Endothelial cell of umbilical vein (primary cell): ENCODE measurements at regions not wholly inside any gene's neighbourhood (a gene's known extent, or its start where the extent isn't known, plus 50 kb on each side); places are given as distances from the start of the nearest gene placed in this dataset.

Source experiments
- BruUV-seq: library from RNA; stranded (reverse); fragments of 400-500 nt; replicated peaks from 2 replicates; lab custom pipeline; 2021; lab: Mats Ljungman, UMichigan
- CTCF ChIA-PET: fragments of 300-600, 350-600 bp; sonication (Branson Sonifier 250); formaldehyde crosslinking; loops from one replicate; lab custom pipeline; 2021; ENCODE audit warnings: antibody characterized with exemption, inconsistent platforms; lab: Charles Lee
- POLR2A ChIA-PET: fragments of 300-600, 350-600 bp; sonication (Branson Sonifier 250); formaldehyde crosslinking; loops from one replicate; lab custom pipeline; 2021; ENCODE audit warnings: antibody characterized with exemption, inconsistent platforms; lab: Charles Lee
- DNase-seq: peaks from one replicate; pipeline ENCODE4 v3.0.0-alpha.2; 2011; ENCODE audit warnings: low read depth, low spot score
- FAIRE-seq: peaks from 2 replicates; lab custom pipeline; 2011; peaks lifted over from hg19 to GRCh38; lab: Jason Lieb, UNC
- H2AFZ ChIP-seq: 2 replicates; pipeline ENCODE4 v1.6.0; 2012; ENCODE audit warnings: low read depth, low read length, control low read depth, inconsistent platforms
- H3K27ac ChIP-seq: 2 replicates; pipeline ENCODE4 v1.5.1; 2011; ENCODE audit warnings: low read depth, mild to moderate bottlenecking, control low read depth, low read length, moderate library complexity; ENCODE audit not compliant: insufficient read depth
- H3K27me3 ChIP-seq, 2 experiments: 2 replicates each; pipeline versions ENCODE4 v1.6.0 to v1.6.1; 2011; ENCODE audit warnings: low read length in 2 of 2, mixed read lengths in 1 of 2; ENCODE audit not compliant: control insufficient read depth in 2 of 2, insufficient read depth in 2 of 2
- H3K36me3 ChIP-seq, 2 experiments: 2 replicates in 1 of 2; 3 replicates in 1 of 2; pipeline ENCODE4 v1.5.1; 2011; ENCODE audit warnings: low read length in 2 of 2, mild to moderate bottlenecking in 1 of 2, moderate library complexity in 1 of 2; ENCODE audit not compliant: control insufficient read depth in 2 of 2, insufficient read depth in 2 of 2; ENCODE audit errors: extremely low read depth in 1 of 2
- H3K4me1 ChIP-seq: 3 replicates; pipeline ENCODE4 v1.5.1; 2011; ENCODE audit warnings: mild to moderate bottlenecking, low read length; ENCODE audit not compliant: control insufficient read depth, insufficient read depth; ENCODE audit errors: extremely low read depth
- H3K4me2 ChIP-seq: 2 replicates; pipeline ENCODE4 v1.6.1; 2011; ENCODE audit warnings: low read length, control low read depth, mixed read lengths; ENCODE audit not compliant: insufficient read depth
- H3K4me3 ChIP-seq, 3 experiments: fragments of 200-600 bp in 1 of 3; sonication (generic), shearing (Covaris generic) in 1 of 3; replicated peaks in 1 of 3; 2 replicates each; pipeline ENCODE4 v1.5.1; 2011 to 2016; ENCODE audit warnings: control low read depth in 3 of 3, low read length in 3 of 3, mild to moderate bottlenecking in 2 of 3, inconsistent platforms in 1 of 3, low read depth in 1 of 3, moderate library complexity in 1 of 3; ENCODE audit not compliant: insufficient read depth in 1 of 3
- H3K79me2 ChIP-seq: 2 replicates; pipeline ENCODE4 v1.6.0; 2012; ENCODE audit warnings: low read length, inconsistent platforms; ENCODE audit not compliant: control insufficient read depth, insufficient read depth
- H3K9ac ChIP-seq: replicated peaks from 2 replicates; pipeline ENCODE3; 2011; ENCODE audit warnings: low read length, control low read depth; ENCODE audit not compliant: insufficient read depth; ENCODE audit errors: extremely low read depth
- H3K9me1 ChIP-seq: replicated peaks from 3 replicates; pipeline ENCODE4 v1.6.0; 2011; ENCODE audit warnings: mild to moderate bottlenecking, low read length; ENCODE audit not compliant: control insufficient read depth, insufficient read depth; ENCODE audit errors: extremely low read depth
- H3K9me3 ChIP-seq: replicated peaks from 2 replicates; pipeline ENCODE4 v1.5.1; 2012; ENCODE audit warnings: low read length, inconsistent platforms; ENCODE audit not compliant: control insufficient read depth, insufficient read depth
- H4K20me1 ChIP-seq: replicated peaks from 2 replicates; pipeline ENCODE3; 2011; ENCODE audit warnings: mild to moderate bottlenecking, low read length; ENCODE audit not compliant: control insufficient read depth, insufficient read depth; ENCODE audit errors: extremely low read depth
- EZH2 ChIP-seq: IDR thresholded peaks from 2 replicates; pipeline ENCODE4 v1.6.1; 2012; ENCODE audit warnings: borderline replicate concordance, low read depth, mild to moderate bottlenecking, moderate library complexity, low read length, inconsistent platforms; ENCODE audit not compliant: severe bottlenecking
- GATA2 ChIP-seq: IDR thresholded peaks from 2 replicates; pipeline ENCODE4 v1.7.0; 2011; ENCODE audit warnings: low read depth, mild to moderate bottlenecking, moderate library complexity, mixed read lengths, low read length; ENCODE audit not compliant: insufficient read length, insufficient read depth
- JUN ChIP-seq: IDR thresholded peaks from 2 replicates; pipeline ENCODE4 v1.6.1; 2011; ENCODE audit warnings: borderline replicate concordance, low read depth; ENCODE audit not compliant: insufficient read length, insufficient read depth
- MYC ChIP-seq: IDR thresholded peaks from one replicate; pipeline ENCODE4 v1.6.1; 2011; ENCODE audit warnings: mild to moderate bottlenecking, low read depth, low read length
- POLR2A ChIP-seq: IDR thresholded peaks from 2 replicates; pipeline ENCODE4 v1.6.1; 2012; ENCODE audit warnings: low read depth, mild to moderate bottlenecking, control low read depth, low read length
- POLR2AphosphoS5 ChIP-seq: IDR thresholded peaks from 2 replicates; pipeline ENCODE4 v1.6.1; 2012; ENCODE audit warnings: low read depth, mild to moderate bottlenecking, control low read depth, low read length, moderate library complexity; ENCODE audit not compliant: insufficient read depth
- dilution Hi-C: fragments of 300-500 bp; cut with MboI; formaldehyde crosslinking; loops from one replicate; pipeline ENCODE4 v1.15.0; 2019; ENCODE audit warnings: low sequenced_read_pairs; ENCODE audit not compliant: extremely low pct_ligation_motif_present
- intact Hi-C: fragments of 100-400 bp; cut with micrococcal nuclease; formaldehyde crosslinking; loops from one replicate; pipeline ENCODE4 v1.10.0; 2022
- TF ChIP-seq, protein P1 (sequence below), 2 donors: IDR thresholded peaks; 1 replicate in 1 of 2; 2 replicates in 1 of 2; pipeline ENCODE4 v1.5.1; 2011; ENCODE audit warnings: low read length in 2 of 2, mild to moderate bottlenecking in 2 of 2, moderate library complexity in 2 of 2, control low read depth in 1 of 2, inconsistent platforms in 1 of 2, low read depth in 1 of 2; ENCODE audit not compliant: insufficient read depth in 1 of 2; ENCODE audit errors: extremely low read depth in 1 of 2

DNA sequence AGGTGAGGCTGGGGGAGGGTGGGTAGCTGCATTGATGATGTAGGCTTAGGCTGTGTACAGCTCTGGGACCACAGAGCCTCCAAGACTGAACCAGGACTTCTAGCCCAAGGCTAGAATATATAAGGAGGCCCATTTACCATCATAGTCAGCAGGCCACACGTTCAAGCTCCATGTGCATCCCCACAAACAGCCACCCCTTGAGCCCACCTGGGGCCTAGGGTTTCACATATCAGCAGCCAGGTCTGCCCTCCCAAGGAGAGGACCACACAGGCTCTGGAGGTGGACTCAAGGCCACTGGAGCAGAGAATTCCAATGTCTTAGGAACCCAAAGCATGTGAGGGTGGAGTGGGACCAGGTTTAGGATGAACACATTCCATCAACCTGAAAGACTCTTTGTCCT lies 230.5 kb downstream of the TTC32 start:
- TF ChIP-seq EZH2 (no peak), MYC (no peak), POLR2AphosphoS5 (no peak), GATA2 (no peak), POLR2A (no peak)
- ChIA-PET CTCF (no interaction called here), POLR2A (no interaction called here)
- no TSS peak for BruUV-seq
- dilution Hi-C loops = no loop called here
- H3K79me2 ChIP-seq = no peaks in the 10 kb centered on the region
- no peaks in the 10 kb centered on the region for H3K9me3 ChIP-seq
- intact Hi-C loops = no loop called here
- H3K9ac ChIP-seq = no peak overlapping the region
- H3K27ac ChIP-seq = no peak overlapping the region
- FAIRE-seq (no peak), DNase-seq (no peak)
- no peaks in the 10 kb centered on the region for H3K36me3 ChIP-seq
- H4K20me1 ChIP-seq = no peaks in the 10 kb centered on the region
- no peak overlapping the region for H2AFZ ChIP-seq
- no peak overlapping the region for H3K4me2 ChIP-seq
- no peaks in the 10 kb centered on the region for H3K27me3 ChIP-seq
- H3K4me1 ChIP-seq = no peaks in the 10 kb centered on the region
- H3K4me3 ChIP-seq = no peak overlapping the region
- H3K9me1 ChIP-seq = no peaks in the 10 kb centered on the region

DNA sequence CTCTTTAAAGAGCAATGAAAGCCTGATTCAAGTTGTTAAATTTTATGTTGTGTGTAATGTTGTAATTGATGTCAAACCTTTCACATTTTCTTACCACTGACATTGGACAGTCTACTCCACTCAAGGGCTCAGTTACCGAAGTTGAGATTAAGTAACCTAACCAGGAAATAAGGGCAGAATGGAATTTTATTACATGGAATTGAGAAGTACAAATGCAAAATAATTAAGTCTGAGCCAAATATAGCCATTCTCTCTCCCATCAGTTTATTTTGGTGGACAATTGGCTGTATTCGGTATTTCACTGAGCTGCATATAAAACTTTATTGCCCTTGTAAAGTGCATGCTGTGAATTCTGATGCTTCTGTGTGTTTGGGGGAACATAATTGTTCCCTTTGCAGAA lies 231.5 kb downstream of the TTC32 start:
- dilution Hi-C loops = no loop called here

More for the DNA sequence above, 231.5 kb downstream of the TTC32 start:
- CTCF ChIA-PET = interaction anchor here (0.6 kb wide), 1 partner anchor 25 kb away, joined by 3 read pairs; no protein-coding TSS in a partner anchor
- Histone ChIP-seq H3K4me3 (no peak overlapping the region), H4K20me1 (no peaks in the 10 kb centered on the region), H3K9me3 (no peaks in the 10 kb centered on the region), H3K4me1 (no peaks in the 10 kb centered on the region), H2AFZ (no peak overlapping the region), H3K4me2 (no peak overlapping the region), H3K36me3 (no peaks in the 10 kb centered on the region), H3K27me3 (no peaks in the 10 kb centered on the region), H3K27ac (no peak overlapping the region), H3K9ac (no peak overlapping the region), H3K9me1 (no peaks in the 10 kb centered on the region), H3K79me2 (no peaks in the 10 kb centered on the region)
- FAIRE-seq (no peak), DNase-seq (no peak)
- TF ChIP-seq, protein P1, sequence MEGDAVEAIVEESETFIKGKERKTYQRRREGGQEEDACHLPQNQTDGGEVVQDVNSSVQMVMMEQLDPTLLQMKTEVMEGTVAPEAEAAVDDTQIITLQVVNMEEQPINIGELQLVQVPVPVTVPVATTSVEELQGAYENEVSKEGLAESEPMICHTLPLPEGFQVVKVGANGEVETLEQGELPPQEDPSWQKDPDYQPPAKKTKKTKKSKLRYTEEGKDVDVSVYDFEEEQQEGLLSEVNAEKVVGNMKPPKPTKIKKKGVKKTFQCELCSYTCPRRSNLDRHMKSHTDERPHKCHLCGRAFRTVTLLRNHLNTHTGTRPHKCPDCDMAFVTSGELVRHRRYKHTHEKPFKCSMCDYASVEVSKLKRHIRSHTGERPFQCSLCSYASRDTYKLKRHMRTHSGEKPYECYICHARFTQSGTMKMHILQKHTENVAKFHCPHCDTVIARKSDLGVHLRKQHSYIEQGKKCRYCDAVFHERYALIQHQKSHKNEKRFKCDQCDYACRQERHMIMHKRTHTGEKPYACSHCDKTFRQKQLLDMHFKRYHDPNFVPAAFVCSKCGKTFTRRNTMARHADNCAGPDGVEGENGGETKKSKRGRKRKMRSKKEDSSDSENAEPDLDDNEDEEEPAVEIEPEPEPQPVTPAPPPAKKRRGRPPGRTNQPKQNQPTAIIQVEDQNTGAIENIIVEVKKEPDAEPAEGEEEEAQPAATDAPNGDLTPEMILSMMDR (IDR thresholded peaks at IDR 0.05; ENCODE audit: extremely low read depth in 1 of 2, insufficient read depth in 1 of 2, low read depth in 1 of 2, low read length in 2 of 2) = no peak
- TF ChIP-seq POLR2A (no peak), MYC (no peak), POLR2AphosphoS5 (no peak), JUN (no peak), GATA2 (no peak)
- POLR2A ChIA-PET = no interaction called here
- no TSS peak for BruUV-seq
- intact Hi-C loops = no loop called here
